ENCODE measurements at regions not wholly inside any gene's neighbourhood (a gene's known extent, or its start where the extent isn't known, plus 50 kb on each side); places are given as distances from the start of the nearest gene placed in this dataset.

GRCh38 chr5:63164339-63164738 lies 585.7 kb downstream of the LRRC70 start:
- no peak for TF ChIP-seq CTCF (IDR thresholded peaks at IDR 0.05)
- TF ChIP-seq POLR2A (IDR thresholded peaks at IDR 0.05) = no peak

GRCh38 chr5:63155310-63155631 lies 576.7 kb downstream of the LRRC70 start:
- WGBS, 2 donors = 36 to 48% methylated on average over 2 of the region's 2 CpGs
- intact Hi-C loops (cut with DNase I; ENCODE audit: low total_unique reads) = no loop called here
- TF ChIP-seq CTCF (IDR thresholded peaks at IDR 0.05) = no peak
- no peak for TF ChIP-seq POLR2A (IDR thresholded peaks at IDR 0.05)

More at GRCh38 chr5:63164339-63164738, 585.7 kb downstream of the LRRC70 start:
- 85 to 93% methylated on average over 2 of the region's 2 CpGs for WGBS, 2 donors
- H3K4me3 ChIP-seq (ENCODE audit: low read depth, poor library complexity, severe bottlenecking) = no peak overlapping the region
- intact Hi-C loops (cut with DNase I; ENCODE audit: low total_unique reads) = no loop called here
- no peak for DNase-seq (ENCODE audit: low spot score in 2 of 2)

GRCh38 chr5:63154476-63155309 lies 576.1 kb downstream of the LRRC70 start:
- 48 to 63% methylated on average over 10 of the region's 10 CpGs for WGBS, 2 donors
- no peak for DNase-seq (ENCODE audit: low spot score in 2 of 2)
- H3K4me3 ChIP-seq (ENCODE audit: low read depth, poor library complexity, severe bottlenecking) = no peak overlapping the region
- intact Hi-C loops (cut with DNase I; ENCODE audit: low total_unique reads) = no loop called here
- no peak for TF ChIP-seq POLR2A (IDR thresholded peaks at IDR 0.05)
- no peak for TF ChIP-seq CTCF (IDR thresholded peaks at IDR 0.05)

More at GRCh38 chr5:63155310-63155631, 576.7 kb downstream of the LRRC70 start:
- DNase-seq (ENCODE audit: low spot score in 2 of 2) = no peak
- no peak overlapping the region for H3K4me3 ChIP-seq (ENCODE audit: low read depth, poor library complexity, severe bottlenecking)

GRCh38 chr5:63152871-63153270 lies 574.3 kb downstream of the LRRC70 start:
- intact Hi-C loops (cut with DNase I; ENCODE audit: low total_unique reads) = no loop called here

GRCh38 chr5:63145167-63145566 lies 566.5 kb downstream of the LRRC70 start:
- DNase-seq (ENCODE audit: low spot score in 2 of 2) = peak in 1 of 2 donors; percentile 38
- intact Hi-C loops (cut with DNase I; ENCODE audit: low total_unique reads) = no loop called here
- WGBS, 2 donors = 61 to 70% methylated on average over 2 of the region's 2 CpGs
- H3K4me3 ChIP-seq (ENCODE audit: low read depth, poor library complexity, severe bottlenecking) = no peak overlapping the region
- TF ChIP-seq POLR2A (IDR thresholded peaks at IDR 0.05) = no peak
- TF ChIP-seq CTCF (IDR thresholded peaks at IDR 0.05) = no peak

More at GRCh38 chr5:63152871-63153270, 574.3 kb downstream of the LRRC70 start:
- TF ChIP-seq POLR2A (IDR thresholded peaks at IDR 0.05) (no peak), CTCF (IDR thresholded peaks at IDR 0.05) (no peak)
- no peak for DNase-seq (ENCODE audit: low spot score in 2 of 2)
- H3K4me3 ChIP-seq (ENCODE audit: low read depth, poor library complexity, severe bottlenecking) = no peak overlapping the region
- 50 to 52% methylated on average over 1 of the region's 1 CpG for WGBS, 2 donors

- H3K4me3 ChIP-seq (ENCODE audit: low read depth, poor library complexity, severe bottlenecking) = no peak overlapping the region
- no peak for TF ChIP-seq POLR2A (IDR thresholded peaks at IDR 0.05)
- no peak for TF ChIP-seq CTCF (IDR thresholded peaks at IDR 0.05)
- DNase-seq (ENCODE audit: low spot score in 2 of 2) = no peak
- intact Hi-C loops (cut with DNase I; ENCODE audit: low total_unique reads) = no loop called here
Observed at GRCh38 chr5:63141591-63141990, 563.0 kb downstream of the LRRC70 start.

All from lower leg skin (tissue), 4 donors.